Common myeloid progenitor, CD34-positive (primary cell): ENCODE measurements at regions not wholly inside any gene's neighbourhood (a gene's known extent, or its start where the extent isn't known, plus 50 kb on each side); places are given as distances from the start of the nearest gene placed in this dataset.

Experiments used
- CTCF ChIA-PET: fragments of 350-600 bp; sonication (Branson Sonifier 250); formaldehyde crosslinking; loops from one replicate; lab custom pipeline; 2021; ENCODE audit warnings: antibody characterized with exemption; lab: Charles Lee
- POLR2A ChIA-PET: fragments of 350-600 bp; sonication (Branson Sonifier 250); formaldehyde crosslinking; loops from one replicate; lab custom pipeline; 2021; ENCODE audit warnings: antibody characterized with exemption; lab: Charles Lee
- DNase-seq, 3 donors: peaks; one replicate each; pipeline versions ENCODE4 v3.0.0 to v3.0.0-alpha.2; 2013
- H3K27ac ChIP-seq, 2 experiments: 1 replicate in 1 of 2; 2 replicates in 1 of 2; pipeline ENCODE4 v1.7.0; 2013; ENCODE audit warnings: inconsistent platforms in 2 of 2, low read length in 2 of 2, mild to moderate bottlenecking in 2 of 2, low read depth in 1 of 2, moderate library complexity in 1 of 2; ENCODE audit not compliant: severe bottlenecking in 2 of 2, insufficient read depth in 1 of 2, poor library complexity in 1 of 2
- H3K27me3 ChIP-seq, 5 experiments: replicated peaks in 2 of 5; 1 replicate in 3 of 5; 2 replicates in 2 of 5; pipeline versions ENCODE4 v1.6.1 to v1.7.0; 2013; ENCODE audit warnings: low read length in 4 of 5, mild to moderate bottlenecking in 2 of 5, moderate library complexity in 2 of 5, inconsistent platforms in 1 of 5; ENCODE audit not compliant: insufficient read depth in 5 of 5, control insufficient read depth in 4 of 5
- H3K36me3 ChIP-seq, 4 experiments: 1 replicate in 2 of 4; 2 replicates in 2 of 4; pipeline versions ENCODE4 v1.6.1 to v1.7.0; 2013; ENCODE audit warnings: low read length in 3 of 4, control low read depth in 1 of 4, mild to moderate bottlenecking in 1 of 4; ENCODE audit not compliant: control insufficient read depth in 4 of 4, insufficient read depth in 4 of 4
- H3K4me1 ChIP-seq, 4 experiments: 1 replicate in 3 of 4; 2 replicates in 1 of 4; pipeline versions ENCODE4 v1.6.1 to v1.7.1; 2013; ENCODE audit warnings: low read length in 3 of 4, mild to moderate bottlenecking in 3 of 4, control low read depth in 1 of 4, inconsistent platforms in 1 of 4, moderate library complexity in 1 of 4; ENCODE audit not compliant: control insufficient read depth in 4 of 4, insufficient read depth in 4 of 4; ENCODE audit errors: control extremely low read depth in 1 of 4
- H3K4me3 ChIP-seq, 7 experiments: 1 replicate in 4 of 7; 2 replicates in 3 of 7; pipeline versions ENCODE4 v1.5.1 to v1.7.0; 2013; ENCODE audit warnings: mild to moderate bottlenecking in 7 of 7, low read length in 6 of 7, moderate library complexity in 6 of 7, inconsistent platforms in 2 of 7, low read depth in 2 of 7, control low read depth in 1 of 7; ENCODE audit not compliant: insufficient read depth in 4 of 7, control insufficient read depth in 1 of 7; ENCODE audit errors: extremely low read depth in 1 of 7
- H3K9me3 ChIP-seq, 5 experiments: 1 replicate in 4 of 5; 2 replicates in 1 of 5; pipeline versions ENCODE4 v1.6.1 to v1.7.1; 2013; ENCODE audit warnings: low read length in 4 of 5, mild to moderate bottlenecking in 2 of 5, inconsistent platforms in 1 of 5, low read depth in 1 of 5, moderate library complexity in 1 of 5; ENCODE audit not compliant: control insufficient read depth in 4 of 5, insufficient read depth in 2 of 5; ENCODE audit errors: control extremely low read depth in 1 of 5
- WGBS: methylation state at CpG from one replicate; pipeline ENCODE4 v1.1.5; 2013; ENCODE audit not compliant: insufficient coverage; 5-methylcytosine and 5-hydroxymethylcytosine counted together

DNA sequence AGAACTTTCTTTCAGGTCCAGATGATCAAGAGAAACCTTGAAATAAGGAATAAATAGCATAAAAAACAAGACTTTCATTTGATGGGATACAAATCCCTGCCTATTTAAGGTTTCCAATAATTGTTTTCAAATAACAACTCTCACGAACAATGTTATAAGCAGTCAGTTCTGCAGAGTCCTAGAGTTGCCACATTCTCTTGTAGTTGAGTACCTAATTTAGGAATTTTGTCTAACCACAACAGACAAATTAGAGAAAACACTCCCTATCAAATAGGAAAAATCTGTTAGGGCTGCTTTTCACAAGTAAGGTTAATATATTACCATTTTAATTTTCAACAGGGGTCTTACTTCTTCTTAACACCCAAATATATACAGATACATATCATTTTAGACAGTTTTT lies 130.1 kb upstream of the CDH20 start:
- CTCF ChIA-PET: no interaction called here
- Histone ChIP-seq H3K27me3 (no peaks in the 10 kb centered on the region), H3K36me3 (no peaks in the 10 kb centered on the region), H3K4me3 (no peak overlapping the region), H3K27ac (no peak overlapping the region), H3K9me3 (no peaks in the 10 kb centered on the region), H3K4me1 (no peaks in the 10 kb centered on the region)
- POLR2A ChIA-PET: no interaction called here
- DNase-seq: no peak
- WGBS: 100% methylated on average over 1 of the region's 1 CpG

DNA sequence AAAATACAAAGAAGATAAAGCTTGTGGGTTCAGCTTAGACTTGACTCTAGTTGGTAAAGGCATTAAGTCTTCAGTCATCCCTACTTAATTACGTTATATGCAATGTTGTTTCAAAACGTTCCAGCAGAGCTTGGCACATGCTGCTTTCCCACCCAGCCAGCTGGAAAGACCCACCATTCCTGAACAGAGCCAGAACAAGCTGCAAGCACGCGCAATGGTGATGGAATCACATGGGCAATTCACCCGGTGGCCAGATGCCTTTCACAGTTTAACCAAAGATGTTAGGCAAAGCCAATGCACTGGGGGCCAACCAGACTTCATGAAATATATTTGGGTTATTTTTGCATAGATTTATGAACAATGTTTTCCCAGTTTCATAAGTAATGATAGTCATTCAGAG lies 123.4 kb upstream of the CDH20 start:
- Histone ChIP-seq H3K4me1 (no peaks in the 10 kb centered on the region), H3K27ac (no peak overlapping the region), H3K9me3 (peaks cover 0 to 2% (median 0%) of the 10 kb centered on the region in 5 experiments), H3K36me3 (no peaks in the 10 kb centered on the region), H3K4me3 (no peak overlapping the region), H3K27me3 (no peaks in the 10 kb centered on the region)
- ChIA-PET CTCF (no interaction called here), POLR2A (no interaction called here)
- WGBS: 84% methylated on average over 5 of the region's 5 CpGs
- no peak for DNase-seq

DNA sequence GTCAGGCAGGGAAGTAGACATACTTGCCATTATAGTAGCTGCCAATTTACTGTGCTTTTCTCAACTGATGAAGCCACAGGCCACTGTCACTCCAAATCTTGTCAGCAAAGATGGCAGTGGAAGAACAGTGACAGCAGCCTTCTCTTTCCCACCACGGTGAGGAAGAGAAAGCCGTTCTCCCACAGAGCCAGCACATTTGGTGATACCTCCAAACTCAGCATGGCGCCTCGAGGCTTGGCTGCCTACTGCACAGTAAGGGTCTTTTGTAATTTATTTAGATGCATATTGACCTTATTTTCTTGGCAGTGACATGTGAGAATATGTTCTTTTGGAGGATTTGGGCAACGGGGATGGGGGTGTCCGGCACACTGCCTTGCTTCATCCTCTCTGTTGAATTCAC lies 117.2 kb upstream of the CDH20 start:
- 93% methylated on average over 3 of the region's 6 CpGs for WGBS
- H3K4me3 ChIP-seq: no peak overlapping the region
- no peaks in the 10 kb centered on the region for H3K4me1 ChIP-seq
- ChIA-PET POLR2A (no interaction called here), CTCF (no interaction called here)
- H3K27ac ChIP-seq: no peak overlapping the region
- H3K27me3 ChIP-seq: no peaks in the 10 kb centered on the region
- DNase-seq: no peak
- no peaks in the 10 kb centered on the region for H3K36me3 ChIP-seq
- no peaks in the 10 kb centered on the region for H3K9me3 ChIP-seq

DNA sequence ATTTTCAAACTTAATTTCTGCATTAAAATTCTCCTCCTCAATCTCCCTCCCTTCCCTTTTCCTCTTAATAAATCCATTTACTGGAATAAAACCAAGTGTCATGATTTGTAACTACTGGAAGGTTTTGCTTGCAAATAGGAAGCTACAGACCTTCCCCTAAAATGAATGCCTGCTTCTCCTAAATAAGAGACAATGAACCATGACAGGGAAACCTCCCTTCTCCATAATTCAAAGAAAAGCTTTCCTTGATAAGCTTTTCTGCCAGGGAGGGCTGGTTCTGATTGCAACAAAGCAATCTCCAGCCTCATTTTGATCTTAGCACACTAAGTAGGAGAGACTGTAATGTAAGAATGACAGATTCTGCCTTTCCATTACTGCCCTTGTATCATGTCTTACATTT lies 111.0 kb upstream of the CDH20 start:
- Histone ChIP-seq H3K27ac (no peak overlapping the region), H3K4me1 (no peaks in the 10 kb centered on the region), H3K27me3 (no peaks in the 10 kb centered on the region), H3K4me3 (no peak overlapping the region), H3K9me3 (peaks cover 0 to 2% (median 0%) of the 10 kb centered on the region in 5 experiments), H3K36me3 (no peaks in the 10 kb centered on the region)
- DNase-seq: no peak
- ChIA-PET CTCF (no interaction called here), POLR2A (no interaction called here)

DNA sequence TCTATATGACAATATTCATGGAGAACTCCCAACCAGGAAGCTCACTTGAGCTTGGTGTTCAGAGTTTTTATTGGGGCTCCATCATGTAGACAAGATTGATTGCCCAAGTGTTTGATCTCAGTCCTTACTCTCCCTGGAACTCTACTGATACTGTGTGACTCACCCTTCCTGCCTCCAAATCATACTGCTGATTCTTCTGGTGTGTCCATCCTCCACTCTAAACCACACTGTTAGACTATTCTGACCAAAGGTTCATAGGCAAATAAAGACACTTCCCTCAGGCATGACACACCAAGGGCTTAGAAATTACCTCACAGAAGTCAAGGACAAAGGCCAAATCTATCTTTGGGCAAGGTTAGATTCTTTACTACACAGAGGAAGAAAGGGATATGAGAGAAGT lies 107.9 kb upstream of the CDH20 start:
- H3K4me1 ChIP-seq: no peaks in the 10 kb centered on the region
- no peak overlapping the region for H3K4me3 ChIP-seq
- no peaks in the 10 kb centered on the region for H3K27me3 ChIP-seq
- CTCF ChIA-PET: no interaction called here
- no peak for DNase-seq
- H3K9me3 ChIP-seq: peaks cover 0 to 2% (median 0%) of the 10 kb centered on the region in 5 experiments
- no peak overlapping the region for H3K27ac ChIP-seq
- POLR2A ChIA-PET: no interaction called here
- H3K36me3 ChIP-seq: no peaks in the 10 kb centered on the region

DNA sequence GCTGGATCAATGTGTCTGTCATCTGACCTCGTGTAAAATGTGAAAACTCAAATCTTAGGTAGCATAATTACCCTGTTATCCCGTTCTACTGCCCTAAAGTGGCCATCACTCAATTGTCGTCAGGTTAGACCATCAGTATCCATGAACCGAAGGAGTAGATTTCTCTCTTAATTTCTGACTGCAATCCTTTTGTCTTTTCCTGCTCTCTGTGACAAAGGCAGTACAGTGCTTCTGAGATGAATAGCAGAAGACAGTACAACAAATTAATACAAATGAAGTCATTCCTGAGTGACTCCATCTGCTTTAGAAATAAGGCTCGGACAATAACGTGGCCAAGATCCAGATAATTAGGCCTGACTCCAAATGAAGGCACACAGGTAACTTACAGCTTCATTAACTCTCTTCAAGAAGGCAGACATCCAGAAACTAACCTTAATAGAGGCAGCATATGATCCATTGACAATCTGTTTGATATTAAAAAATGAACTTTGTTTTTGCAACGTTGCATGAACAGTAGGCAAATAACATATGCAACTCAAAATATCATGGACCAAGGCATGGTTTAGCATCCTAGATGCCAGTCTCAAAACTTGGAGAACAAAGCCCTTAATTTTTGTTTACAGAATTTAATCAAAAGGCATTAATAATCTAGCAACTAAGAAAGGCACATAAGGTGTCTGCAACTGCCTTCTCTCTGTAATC lies 96.7 kb upstream of the CDH20 start:
- ChIA-PET POLR2A (no interaction called here), CTCF (no interaction called here)
- WGBS: 86% methylated on average over 7 of the region's 7 CpGs
- Histone ChIP-seq H3K9me3 (no peaks in the 10 kb centered on the region), H3K4me1 (no peaks in the 10 kb centered on the region), H3K36me3 (no peaks in the 10 kb centered on the region), H3K27ac (no peak overlapping the region), H3K27me3 (no peaks in the 10 kb centered on the region), H3K4me3 (no peak overlapping the region)
- no peak for DNase-seq

DNA sequence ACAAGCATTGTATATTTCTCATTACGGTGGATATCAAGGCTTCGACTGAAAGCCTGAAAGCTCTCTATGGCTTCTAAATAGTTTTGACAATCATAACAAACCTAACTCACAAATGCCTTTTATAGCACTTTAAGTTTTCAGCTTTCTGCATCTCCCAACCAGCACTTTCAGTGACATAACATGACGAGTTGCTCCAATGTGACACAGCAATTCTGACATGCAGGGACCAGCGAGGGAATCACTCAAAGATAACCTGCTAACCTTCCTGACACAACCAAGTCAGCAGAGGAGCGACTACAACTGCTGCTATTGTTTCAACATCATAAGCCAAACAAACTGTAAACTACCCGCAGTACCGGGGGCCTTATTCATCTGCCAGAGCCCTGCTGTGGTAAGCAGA lies 95.7 kb upstream of the CDH20 start:
- Histone ChIP-seq H3K4me1 (no peaks in the 10 kb centered on the region), H3K36me3 (no peaks in the 10 kb centered on the region), H3K4me3 (no peak overlapping the region), H3K27me3 (no peaks in the 10 kb centered on the region), H3K27ac (no peak overlapping the region), H3K9me3 (no peaks in the 10 kb centered on the region)
- ChIA-PET POLR2A (no interaction called here), CTCF (no interaction called here)
- 97% methylated on average over 4 of the region's 7 CpGs for WGBS
- DNase-seq: no peak
